ENCODE measurements at regions not wholly inside any gene's neighbourhood (a gene's known extent, or its start where the extent isn't known, plus 50 kb on each side); places are given as distances from the start of the nearest gene placed in this dataset.

DNA sequence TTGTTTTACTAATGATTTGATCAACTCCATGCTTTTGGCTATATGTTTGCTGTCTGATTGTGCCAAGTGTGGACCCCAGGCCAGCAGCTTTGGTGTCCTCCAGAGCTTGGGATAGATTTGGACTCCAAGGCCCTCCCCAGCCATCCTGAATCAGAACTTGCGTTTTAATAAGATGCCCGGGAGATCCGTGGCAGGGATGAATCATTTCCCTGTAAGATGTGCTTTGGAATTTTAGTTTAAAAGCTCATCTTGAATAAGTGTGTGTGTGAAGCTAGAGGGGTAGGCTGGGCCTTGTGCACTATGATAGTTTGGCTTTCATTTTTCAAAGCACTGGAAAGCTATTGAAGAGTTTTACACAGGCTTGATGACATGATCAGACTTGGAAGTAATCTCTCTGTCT is 66.2 kb upstream of the SDK1 start:
- H3K4me1 ChIP-seq (ENCODE audit: control insufficient read depth, extremely low read depth, insufficient read depth, low read length): no peaks in the 10 kb centered on the region
- H3K27me3 ChIP-seq (ENCODE audit: control insufficient read depth, extremely low read depth, insufficient read depth, low read length): no peaks in the 10 kb centered on the region
- H2AFZ ChIP-seq (ENCODE audit: control insufficient read depth, low read length): no peak overlapping the region
- dilution Hi-C loops (cut with MboI; ENCODE audit: extremely low pct_ligation_motif_present, low sequenced_read_pairs): no loop called here
- DNase-seq (ENCODE audit: low read depth, low spot score) (no peak), FAIRE-seq (no peak)
- no peak overlapping the region for H3K9ac ChIP-seq (ENCODE audit: control insufficient read depth, extremely low read depth, insufficient read depth, low read length)
- TF ChIP-seq EZH2 (IDR thresholded peaks at IDR 0.05; ENCODE audit: low read length): no peak
- TF ChIP-seq, protein P1, sequence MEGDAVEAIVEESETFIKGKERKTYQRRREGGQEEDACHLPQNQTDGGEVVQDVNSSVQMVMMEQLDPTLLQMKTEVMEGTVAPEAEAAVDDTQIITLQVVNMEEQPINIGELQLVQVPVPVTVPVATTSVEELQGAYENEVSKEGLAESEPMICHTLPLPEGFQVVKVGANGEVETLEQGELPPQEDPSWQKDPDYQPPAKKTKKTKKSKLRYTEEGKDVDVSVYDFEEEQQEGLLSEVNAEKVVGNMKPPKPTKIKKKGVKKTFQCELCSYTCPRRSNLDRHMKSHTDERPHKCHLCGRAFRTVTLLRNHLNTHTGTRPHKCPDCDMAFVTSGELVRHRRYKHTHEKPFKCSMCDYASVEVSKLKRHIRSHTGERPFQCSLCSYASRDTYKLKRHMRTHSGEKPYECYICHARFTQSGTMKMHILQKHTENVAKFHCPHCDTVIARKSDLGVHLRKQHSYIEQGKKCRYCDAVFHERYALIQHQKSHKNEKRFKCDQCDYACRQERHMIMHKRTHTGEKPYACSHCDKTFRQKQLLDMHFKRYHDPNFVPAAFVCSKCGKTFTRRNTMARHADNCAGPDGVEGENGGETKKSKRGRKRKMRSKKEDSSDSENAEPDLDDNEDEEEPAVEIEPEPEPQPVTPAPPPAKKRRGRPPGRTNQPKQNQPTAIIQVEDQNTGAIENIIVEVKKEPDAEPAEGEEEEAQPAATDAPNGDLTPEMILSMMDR (optimal IDR thresholded peaks at IDR 0.05 in 1 of 3, IDR thresholded peaks at IDR 0.05 in 1 of 3, conservative IDR thresholded peaks at IDR 0.05 in 1 of 3; ENCODE audit: extremely low read depth in 1 of 3, insufficient read depth in 2 of 3, low read length in 3 of 3): no peak
- H3K9me1 ChIP-seq (ENCODE audit: control insufficient read depth, extremely low read depth, insufficient read depth, low read length): no peaks in the 10 kb centered on the region
- no peaks in the 10 kb centered on the region for H4K20me1 ChIP-seq (ENCODE audit: control insufficient read depth, extremely low read depth, insufficient read depth, low read length)
- H3K4me2 ChIP-seq (ENCODE audit: control insufficient read depth, extremely low read depth, insufficient read depth, low read depth, low read length): no peak overlapping the region
- no peaks in the 10 kb centered on the region for H3K79me2 ChIP-seq (ENCODE audit: control insufficient read depth, insufficient read depth, low read length)
- no peaks in the 10 kb centered on the region for H3K9me3 ChIP-seq (ENCODE audit: control insufficient read depth, low read depth, low read length)
- no peak overlapping the region for H3K27ac ChIP-seq (ENCODE audit: control insufficient read depth, insufficient read depth, low read length)
- H3K4me3 ChIP-seq (ENCODE audit: control insufficient read depth in 2 of 3, extremely low read depth in 1 of 3, insufficient read depth in 2 of 3, low read depth in 1 of 3, low read length in 3 of 3): no peak overlapping the region
- no peaks in the 10 kb centered on the region for H3K36me3 ChIP-seq (ENCODE audit: control insufficient read depth in 2 of 2, extremely low read depth in 1 of 2, insufficient read depth in 2 of 2, low read length in 2 of 2)

DNA sequence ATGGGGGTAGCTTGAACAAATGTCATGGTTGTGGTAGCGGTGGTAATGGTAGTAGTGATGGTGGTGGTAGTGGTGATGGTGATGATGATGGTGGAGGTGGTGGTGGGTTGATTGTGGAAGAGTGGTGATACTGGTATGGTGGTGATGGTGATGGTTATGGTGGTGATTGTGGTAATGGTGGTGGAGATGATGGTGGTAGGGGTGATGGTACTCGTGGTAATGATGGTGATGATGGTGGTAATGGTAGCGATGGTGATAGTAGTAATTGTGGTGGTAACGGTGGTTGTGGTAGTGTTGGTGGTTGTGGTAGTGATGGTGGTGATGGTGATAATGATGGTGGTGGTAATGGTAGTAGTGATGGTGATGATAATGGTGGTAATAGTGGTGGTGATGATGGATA is 65.7 kb upstream of the SDK1 start:
- Histone ChIP-seq H3K36me3 (ENCODE audit: control insufficient read depth in 2 of 2, extremely low read depth in 1 of 2, insufficient read depth in 2 of 2, low read length in 2 of 2) (no peaks in the 10 kb centered on the region), H3K9ac (ENCODE audit: control insufficient read depth, extremely low read depth, insufficient read depth, low read length) (no peak overlapping the region), H4K20me1 (ENCODE audit: control insufficient read depth, extremely low read depth, insufficient read depth, low read length) (no peaks in the 10 kb centered on the region), H3K9me3 (ENCODE audit: control insufficient read depth, low read depth, low read length) (no peaks in the 10 kb centered on the region), H3K9me1 (ENCODE audit: control insufficient read depth, extremely low read depth, insufficient read depth, low read length) (no peaks in the 10 kb centered on the region), H3K27me3 (ENCODE audit: control insufficient read depth, extremely low read depth, insufficient read depth, low read length) (no peaks in the 10 kb centered on the region), H3K4me3 (ENCODE audit: control insufficient read depth in 2 of 3, extremely low read depth in 1 of 3, insufficient read depth in 2 of 3, low read depth in 1 of 3, low read length in 3 of 3) (no peak overlapping the region), H3K4me1 (ENCODE audit: control insufficient read depth, extremely low read depth, insufficient read depth, low read length) (no peaks in the 10 kb centered on the region), H3K27ac (ENCODE audit: control insufficient read depth, insufficient read depth, low read length) (no peak overlapping the region), H2AFZ (ENCODE audit: control insufficient read depth, low read length) (no peak overlapping the region), H3K4me2 (ENCODE audit: control insufficient read depth, extremely low read depth, insufficient read depth, low read depth, low read length) (no peak overlapping the region), H3K79me2 (ENCODE audit: control insufficient read depth, insufficient read depth, low read length) (no peaks in the 10 kb centered on the region)
- no peak for DNase-seq (ENCODE audit: low read depth, low spot score)
- FAIRE-seq: no peak
- dilution Hi-C loops (cut with MboI; ENCODE audit: extremely low pct_ligation_motif_present, low sequenced_read_pairs): no loop called here
- TF ChIP-seq EZH2 (IDR thresholded peaks at IDR 0.05; ENCODE audit: low read length): no peak
- TF ChIP-seq, protein P1 (optimal IDR thresholded peaks at IDR 0.05 in 1 of 3, IDR thresholded peaks at IDR 0.05 in 1 of 3, conservative IDR thresholded peaks at IDR 0.05 in 1 of 3; ENCODE audit: extremely low read depth in 1 of 3, insufficient read depth in 2 of 3, low read length in 3 of 3): no peak

Measured in keratinocyte (primary cell).